ENCODE measurements at regions not wholly inside any gene's neighbourhood (a gene's known extent, or its start where the extent isn't known, plus 50 kb on each side); places are given as distances from the start of the nearest gene placed in this dataset.
A peak's percentile ranks its signal among the peaks of the same experiment; 100 is the strongest.

- no TSS peak for BruUV-seq (replicated peaks)
- intact Hi-C loops (cut with micrococcal nuclease), result no loop called here
- no peaks in the 10 kb centered on the region for H3K4me1 Mint-ChIP-seq (ENCODE audit: insufficient read depth, unreplicated experiment)
- H3K9me3 Mint-ChIP-seq (ENCODE audit: unreplicated experiment), result no peaks in the 10 kb centered on the region
- DNase-seq (ENCODE audit: unreplicated experiment), result no peak
- no peak overlapping the region for H3K4me3 Mint-ChIP-seq (ENCODE audit: unreplicated experiment)
- ChIA-PET CTCF (no interaction called here), POLR2A (no interaction called here)
- H3K27ac Mint-ChIP-seq (ENCODE audit: low read depth, unreplicated experiment), result no peak overlapping the region
- no peaks in the 10 kb centered on the region for H3K36me3 Mint-ChIP-seq (ENCODE audit: insufficient read depth, unreplicated experiment)
- TF ChIP-seq, protein P1, sequence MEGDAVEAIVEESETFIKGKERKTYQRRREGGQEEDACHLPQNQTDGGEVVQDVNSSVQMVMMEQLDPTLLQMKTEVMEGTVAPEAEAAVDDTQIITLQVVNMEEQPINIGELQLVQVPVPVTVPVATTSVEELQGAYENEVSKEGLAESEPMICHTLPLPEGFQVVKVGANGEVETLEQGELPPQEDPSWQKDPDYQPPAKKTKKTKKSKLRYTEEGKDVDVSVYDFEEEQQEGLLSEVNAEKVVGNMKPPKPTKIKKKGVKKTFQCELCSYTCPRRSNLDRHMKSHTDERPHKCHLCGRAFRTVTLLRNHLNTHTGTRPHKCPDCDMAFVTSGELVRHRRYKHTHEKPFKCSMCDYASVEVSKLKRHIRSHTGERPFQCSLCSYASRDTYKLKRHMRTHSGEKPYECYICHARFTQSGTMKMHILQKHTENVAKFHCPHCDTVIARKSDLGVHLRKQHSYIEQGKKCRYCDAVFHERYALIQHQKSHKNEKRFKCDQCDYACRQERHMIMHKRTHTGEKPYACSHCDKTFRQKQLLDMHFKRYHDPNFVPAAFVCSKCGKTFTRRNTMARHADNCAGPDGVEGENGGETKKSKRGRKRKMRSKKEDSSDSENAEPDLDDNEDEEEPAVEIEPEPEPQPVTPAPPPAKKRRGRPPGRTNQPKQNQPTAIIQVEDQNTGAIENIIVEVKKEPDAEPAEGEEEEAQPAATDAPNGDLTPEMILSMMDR (IDR thresholded peaks at IDR 0.05; ENCODE audit: unreplicated experiment), result no peak
- peaks cover 63% of the 10 kb centered on the region for H3K27me3 Mint-ChIP-seq (ENCODE audit: insufficient read depth, unreplicated experiment)
Measured at GRCh38 chr3:167958141-167958540, 137.6 kb downstream of the GOLIM4 start.

GRCh38 chr3:167952969-167953368 is 142.8 kb downstream of the GOLIM4 start:
- H3K4me1 Mint-ChIP-seq (ENCODE audit: insufficient read depth, unreplicated experiment), result peaks cover 5% of the 10 kb centered on the region
- DNase-seq (ENCODE audit: unreplicated experiment), result no peak
- BruUV-seq (replicated peaks), result no TSS peak
- no peaks in the 10 kb centered on the region for H3K36me3 Mint-ChIP-seq (ENCODE audit: insufficient read depth, unreplicated experiment)
- no peaks in the 10 kb centered on the region for H3K9me3 Mint-ChIP-seq (ENCODE audit: unreplicated experiment)
- intact Hi-C loops (cut with micrococcal nuclease), result no loop called here
- no peak overlapping the region for H3K27ac Mint-ChIP-seq (ENCODE audit: low read depth, unreplicated experiment)
- CTCF ChIA-PET, result interaction anchor here (0.9 kb wide), 1 partner anchor 15 kb away, joined by 3 read pairs; no protein-coding TSS in a partner anchor
- POLR2A ChIA-PET, result no interaction called here
- H3K27me3 Mint-ChIP-seq (ENCODE audit: insufficient read depth, unreplicated experiment), result peaks cover 22% of the 10 kb centered on the region
- TF ChIP-seq, protein P1 (IDR thresholded peaks at IDR 0.05; ENCODE audit: unreplicated experiment), result no peak
- no peak overlapping the region for H3K4me3 Mint-ChIP-seq (ENCODE audit: unreplicated experiment)

DNA sequence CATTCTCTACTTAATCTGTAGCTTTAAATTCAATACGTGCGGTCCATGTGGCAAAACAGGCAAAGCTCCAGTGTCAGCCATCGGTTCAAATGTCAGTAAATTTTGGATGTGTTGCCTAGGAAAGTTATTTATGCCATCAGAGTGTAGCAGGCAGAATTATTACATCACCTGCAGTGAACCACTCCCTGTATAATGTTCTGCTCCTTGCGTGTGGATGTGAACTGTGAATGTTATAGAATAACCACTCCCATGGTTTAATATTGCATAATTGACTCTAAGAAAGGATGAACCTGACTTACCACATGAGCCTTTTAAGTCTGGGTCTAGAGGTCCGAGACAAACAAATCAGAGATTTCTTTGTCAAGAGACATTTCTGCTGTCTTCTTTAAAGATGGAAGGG is 145.5 kb downstream of the GOLIM4 start:
- peaks cover 5% of the 10 kb centered on the region for H3K4me1 Mint-ChIP-seq (ENCODE audit: insufficient read depth, unreplicated experiment)
- no peak overlapping the region for H3K27ac Mint-ChIP-seq (ENCODE audit: low read depth, unreplicated experiment)
- no peaks in the 10 kb centered on the region for H3K36me3 Mint-ChIP-seq (ENCODE audit: insufficient read depth, unreplicated experiment)
- BruUV-seq (replicated peaks), result no TSS peak
- H3K27me3 Mint-ChIP-seq (ENCODE audit: insufficient read depth, unreplicated experiment), result peaks cover 25% of the 10 kb centered on the region
- no peak overlapping the region for H3K4me3 Mint-ChIP-seq (ENCODE audit: unreplicated experiment)
- no peaks in the 10 kb centered on the region for H3K9me3 Mint-ChIP-seq (ENCODE audit: unreplicated experiment)
- intact Hi-C loops (cut with micrococcal nuclease), result no loop called here
- TF ChIP-seq, protein P1 (IDR thresholded peaks at IDR 0.05; ENCODE audit: unreplicated experiment), result no peak
- CTCF ChIA-PET, result interaction anchor here (1.4 kb wide), 1 partner anchor 90 kb away, joined by 5 read pairs; no protein-coding TSS in a partner anchor
- DNase-seq (ENCODE audit: unreplicated experiment), result peak; percentile 35
- POLR2A ChIA-PET, result interaction anchor here (1.1 to 1.2 kb wide), 2 partner anchors 10 to 14 kb away, joined by 3 to 4 read pairs; no protein-coding TSS in a partner anchor

- BruUV-seq (replicated peaks), result no TSS peak
- no peaks in the 10 kb centered on the region for H3K9me3 Mint-ChIP-seq (ENCODE audit: unreplicated experiment)
- peaks cover 8% of the 10 kb centered on the region for H3K36me3 Mint-ChIP-seq (ENCODE audit: insufficient read depth, unreplicated experiment)
Measured at GRCh38 chr3:167941234-167941995, 154.3 kb downstream of the GOLIM4 start.

More at GRCh38 chr3:167941234-167941995, 154.3 kb downstream of the GOLIM4 start:
- TF ChIP-seq, protein P1 (IDR thresholded peaks at IDR 0.05; ENCODE audit: unreplicated experiment), result no peak
- Mint-ChIP-seq H3K4me3 (ENCODE audit: unreplicated experiment) (no peak overlapping the region), H3K4me1 (ENCODE audit: insufficient read depth, unreplicated experiment) (peaks cover 26% of the 10 kb centered on the region), H3K27me3 (ENCODE audit: insufficient read depth, unreplicated experiment) (peaks cover 16% of the 10 kb centered on the region), H3K27ac (ENCODE audit: low read depth, unreplicated experiment) (no peak overlapping the region)
- ChIA-PET CTCF (interaction anchor here (0.9 kb wide), 1 partner anchor 60 kb away, joined by 3 read pairs; no protein-coding TSS in a partner anchor), POLR2A (interaction anchor here (0.6 kb wide), 1 partner anchor 521 kb away, joined by 3 read pairs; no protein-coding TSS in a partner anchor)
- intact Hi-C loops (cut with micrococcal nuclease), result no loop called here
- peak; percentile 76 for DNase-seq (ENCODE audit: unreplicated experiment)

Measured in MCF 10A (cell line).